H1 (cell line): ENCODE measurements at regions not wholly inside any gene's neighbourhood (a gene's known extent, or its start where the extent isn't known, plus 50 kb on each side); places are given as distances from the start of the nearest gene placed in this dataset.

Experiments used
- CTCF ChIA-PET: fragments of 300-600 bp; sonication (Branson Sonifier 250); formaldehyde crosslinking; loops from one replicate; lab custom pipeline; 2021; ENCODE audit not compliant: partially characterized antibody; lab: Charles Lee
- POLR2A ChIA-PET: fragments of 300-600 bp; sonication (Branson Sonifier 250); formaldehyde crosslinking; loops from one replicate; lab custom pipeline; 2021; ENCODE audit warnings: inconsistent platforms; ENCODE audit not compliant: partially characterized antibody; lab: Charles Lee
- DNase-seq, 2 experiments: peaks; one replicate each; pipeline versions ENCODE4 v3.0.0 to v3.0.0-alpha.2; 2010 to 2022; ENCODE audit warnings: low spot score in 2 of 2, low read depth in 1 of 2, mixed read lengths in 1 of 2
- FAIRE-seq: peaks from 2 replicates; lab custom pipeline; 2011; peaks lifted over from hg19 to GRCh38; lab: Jason Lieb, UNC
- H2AFZ ChIP-seq: 2 replicates; pipeline ENCODE4 v1.8.1; 2012; ENCODE audit warnings: low read length, inconsistent platforms
- H2AK5ac ChIP-seq: 2 replicates; pipeline ENCODE4 v1.6.1; 2013; ENCODE audit warnings: low read depth, low read length
- H2BK120ac ChIP-seq: replicated peaks from 2 replicates; pipeline ENCODE3; 2013; ENCODE audit warnings: low read depth, low read length, inconsistent platforms
- H2BK12ac ChIP-seq: 2 replicates; pipeline ENCODE4 v1.6.1; 2013; ENCODE audit warnings: low read depth, low read length
- H2BK15ac ChIP-seq: 2 replicates; pipeline ENCODE4 v1.6.1; 2013; ENCODE audit warnings: low read length
- H2BK20ac ChIP-seq: 2 replicates; pipeline ENCODE4 v1.6.1; 2013; ENCODE audit warnings: low read length
- H2BK5ac ChIP-seq: 2 replicates; pipeline ENCODE4 v1.6.1; 2013; ENCODE audit warnings: low read depth, low read length
- H3K14ac ChIP-seq: 2 replicates; pipeline ENCODE4 v1.6.1; 2013; ENCODE audit warnings: inconsistent platforms; ENCODE audit not compliant: insufficient read length
- H3K18ac ChIP-seq: 2 replicates; pipeline ENCODE4 v1.6.1; 2013; ENCODE audit warnings: low read length; ENCODE audit errors: extremely low read depth
- H3K23ac ChIP-seq: 2 replicates; pipeline ENCODE4 v1.6.1; 2013; ENCODE audit warnings: inconsistent platforms; ENCODE audit not compliant: insufficient read length
- H3K23me2 ChIP-seq: 2 replicates; pipeline ENCODE4 v1.6.1; 2013; ENCODE audit warnings: low read depth, low read length
- H3K27ac ChIP-seq: 2 replicates; pipeline ENCODE4 v1.6.1; 2011; ENCODE audit warnings: low read depth, low read length, inconsistent platforms
- H3K27me3 ChIP-seq, 4 experiments: replicated peaks in 1 of 4; 1 replicate in 1 of 4; 2 replicates in 3 of 4; pipeline versions ENCODE4 v1.6.1 to v1.8.1; 2011 to 2013; ENCODE audit warnings: low read length in 3 of 4, mild to moderate bottlenecking in 3 of 4, inconsistent platforms in 2 of 4, mixed read lengths in 2 of 4, moderate library complexity in 1 of 4; ENCODE audit not compliant: control insufficient read depth in 3 of 4, insufficient read depth in 3 of 4; ENCODE audit errors: extremely low read depth in 1 of 4
- H3K36me3 ChIP-seq, 4 experiments: 2 replicates each; pipeline versions ENCODE4 v1.6.1 to v1.8.1; 2011 to 2013; ENCODE audit warnings: mild to moderate bottlenecking in 4 of 4, low read length in 3 of 4, moderate library complexity in 2 of 4, control low read depth in 1 of 4, inconsistent platforms in 1 of 4; ENCODE audit not compliant: insufficient read depth in 4 of 4, control insufficient read depth in 2 of 4
- H3K4ac ChIP-seq: replicated peaks from 2 replicates; pipeline ENCODE3; 2013; ENCODE audit warnings: low read length, low read depth, mixed read lengths, inconsistent platforms; ENCODE audit not compliant: insufficient read length
- H3K4me1 ChIP-seq, 4 experiments: replicated peaks in 1 of 4; 1 replicate in 1 of 4; 2 replicates in 3 of 4; pipeline versions ENCODE4 v1.6.1 to v1.8.1; 2011 to 2013; ENCODE audit warnings: low read length in 3 of 4, inconsistent platforms in 2 of 4, mixed read lengths in 1 of 4; ENCODE audit not compliant: insufficient read depth in 4 of 4, control insufficient read depth in 3 of 4
- H3K4me2 ChIP-seq, 2 experiments: 2 replicates each; pipeline versions ENCODE4 v1.6.1 to v1.8.1; 2011 to 2013; ENCODE audit warnings: low read depth in 2 of 2, low read length in 2 of 2, control low read depth in 1 of 2, inconsistent platforms in 1 of 2, mild to moderate bottlenecking in 1 of 2; ENCODE audit not compliant: insufficient read depth in 1 of 2
- H3K4me3 ChIP-seq, 4 experiments: fragments of 200-600, 300-600 bp in 1 of 4; sonication (generic), shearing (Covaris generic), sonication (Bioruptor Twin) in 1 of 4; 2 replicates each; pipeline versions ENCODE4 v1.5.1 to v1.8.1; 2011 to 2016; ENCODE audit warnings: low read length in 4 of 4, low read depth in 3 of 4, control low read depth in 2 of 4, inconsistent platforms in 2 of 4, mild to moderate bottlenecking in 2 of 4, mixed read lengths in 1 of 4, moderate library complexity in 1 of 4; ENCODE audit not compliant: insufficient read depth in 2 of 4; ENCODE audit errors: extremely low read depth in 1 of 4
- H3K56ac ChIP-seq: replicated peaks from 2 replicates; pipeline ENCODE3; 2013; ENCODE audit warnings: low read depth, mild to moderate bottlenecking, mixed read lengths, low read length, inconsistent platforms; ENCODE audit not compliant: insufficient read length
- H3K79me1 ChIP-seq: 2 replicates; pipeline ENCODE4 v1.6.1; 2013; ENCODE audit warnings: low read depth, low read length, control low read depth
- H3K79me2 ChIP-seq, 2 experiments: 2 replicates each; pipeline versions ENCODE4 v1.6.1 to v1.8.1; 2012 to 2013; ENCODE audit warnings: low read length in 2 of 2, mild to moderate bottlenecking in 2 of 2, inconsistent platforms in 1 of 2; ENCODE audit not compliant: insufficient read depth in 2 of 2, control insufficient read depth in 1 of 2
- H3K9ac ChIP-seq, 4 experiments: replicated peaks in 1 of 4; 1 replicate in 1 of 4; 2 replicates in 3 of 4; pipeline versions ENCODE4 v1.6.1 to v1.8.1; 2011 to 2013; ENCODE audit warnings: low read depth in 3 of 4, low read length in 3 of 4, control low read depth in 2 of 4, mild to moderate bottlenecking in 2 of 4, moderate library complexity in 2 of 4, inconsistent platforms in 1 of 4; ENCODE audit errors: extremely low read depth in 1 of 4
- H3K9me3 ChIP-seq, 2 experiments: 2 replicates each; pipeline versions ENCODE4 v1.6.1 to v1.8.1; 2012 to 2013; ENCODE audit warnings: mild to moderate bottlenecking in 2 of 2, moderate library complexity in 2 of 2, control low read depth in 1 of 2, inconsistent platforms in 1 of 2, low read depth in 1 of 2, low read length in 1 of 2, mixed read lengths in 1 of 2; ENCODE audit not compliant: insufficient read depth in 2 of 2
- H4K20me1 ChIP-seq, 2 experiments: replicated peaks in 1 of 2; 2 replicates each; pipeline versions ENCODE3 to v1.8.1; 2011 to 2013; ENCODE audit warnings: inconsistent platforms in 2 of 2, low read length in 2 of 2, mild to moderate bottlenecking in 1 of 2; ENCODE audit not compliant: insufficient read depth in 2 of 2, control insufficient read depth in 1 of 2
- H4K5ac ChIP-seq: 2 replicates; pipeline ENCODE4 v1.6.1; 2013; ENCODE audit warnings: low read length, low read depth, mixed read lengths, inconsistent platforms; ENCODE audit not compliant: insufficient read length
- H4K8ac ChIP-seq: 2 replicates; pipeline ENCODE4 v1.8.0; 2013; ENCODE audit warnings: mild to moderate bottlenecking, moderate library complexity, low read length, inconsistent platforms; ENCODE audit not compliant: insufficient read depth; ENCODE audit errors: extremely low read depth
- H4K91ac ChIP-seq: replicated peaks from 2 replicates; pipeline ENCODE3; 2013; ENCODE audit warnings: low read length, mixed read lengths, inconsistent platforms; ENCODE audit not compliant: insufficient read length
- RNF2 ChIP-seq: fragments of 200-900, 300-1000 bp; sonication (generic); IDR thresholded peaks from 2 replicates; pipeline ENCODE4 v1.7.1; 2016; ENCODE audit warnings: borderline replicate concordance, low read depth, mild to moderate bottlenecking, antibody characterized with exemption, low read length; ENCODE audit not compliant: poor library complexity, severe bottlenecking; ENCODE audit errors: missing control alignments
- TAF1 ChIP-seq: IDR thresholded peaks from 2 replicates; pipeline ENCODE4 v1.6.1; 2011; ENCODE audit warnings: mild to moderate bottlenecking, low read depth, low read length
- YY1 ChIP-seq: IDR thresholded peaks from 2 replicates; pipeline ENCODE4 v1.6.1; 2011; ENCODE audit warnings: low read depth, mild to moderate bottlenecking, low read length
- ZNF274 ChIP-seq: IDR thresholded peaks from 2 replicates; pipeline ENCODE4 v1.7.0; 2012; ENCODE audit warnings: low read length, borderline replicate concordance; ENCODE audit errors: extremely low read depth
- WGBS, 2 experiments: shearing (Covaris generic) in 1 of 2; methylation state at CpG; one replicate each; pipeline versions ENCODE4 v1.1.6 to v1.1.7; 2013 to 2015; ENCODE audit warnings: low lambda C conversion rate in 2 of 2, mixed read lengths in 2 of 2, inconsistent platforms in 1 of 2, low coverage in 1 of 2, missing lambda C conversion rate in 1 of 2; ENCODE audit not compliant: insufficient replicate concordance in 2 of 2, insufficient coverage in 1 of 2, insufficient read length in 1 of 2; ENCODE audit errors: extremely low coverage in 1 of 2, missing lambda C conversion rate in 1 of 2; 5-methylcytosine and 5-hydroxymethylcytosine counted together

DNA sequence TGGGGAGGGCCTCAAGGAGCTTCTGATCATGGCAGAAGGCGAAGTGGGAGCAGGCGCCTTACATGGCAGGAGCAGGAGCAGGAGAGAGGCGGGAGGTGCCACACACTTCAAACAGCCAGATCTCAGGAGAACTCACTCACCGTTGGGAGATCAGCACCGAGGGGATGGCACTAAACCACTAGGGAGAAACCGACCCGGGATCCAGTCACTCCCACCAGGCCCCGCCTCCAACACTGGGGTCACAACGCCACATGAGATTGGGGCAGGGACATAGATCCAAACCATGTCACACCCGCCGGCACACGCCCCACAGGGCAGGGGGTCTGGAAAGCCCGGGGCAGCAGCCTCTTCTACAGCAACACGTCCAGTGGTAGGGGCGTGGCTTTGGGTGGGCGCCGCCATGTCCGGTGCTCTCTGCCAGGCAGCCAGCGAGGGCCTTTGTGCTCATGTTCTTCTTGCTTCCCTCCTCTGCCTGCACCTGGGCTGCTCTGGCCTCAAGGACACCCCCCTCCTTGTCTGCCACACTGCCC is 233.8 kb upstream of the SHH start:
- H2AFZ ChIP-seq: no peak overlapping the region
- H2BK20ac ChIP-seq: no peak overlapping the region
- no peak for FAIRE-seq
- DNase-seq: no peak
- H3K9me3 ChIP-seq: no peaks in the 10 kb centered on the region
- H3K27ac ChIP-seq: no peak overlapping the region
- H4K5ac ChIP-seq: no peak overlapping the region
- no peak overlapping the region for H4K91ac ChIP-seq
- H2BK15ac ChIP-seq: no peak overlapping the region
- WGBS, 2 experiments: 84% methylated on average over 17 of the region's 19 CpGs; no CpG with 5 or more reads in 1 of the 2 experiments
- no peak overlapping the region for H3K56ac ChIP-seq
- no peak overlapping the region for H3K18ac ChIP-seq
- no peak overlapping the region for H2BK5ac ChIP-seq
- H3K79me1 ChIP-seq: no peaks in the 10 kb centered on the region
- no peak overlapping the region for H4K8ac ChIP-seq
- H3K23ac ChIP-seq: no peak overlapping the region
- CTCF ChIA-PET: interaction anchor here (0.8 kb wide), 1 partner anchor 20 kb away, joined by 3 read pairs; no protein-coding TSS in a partner anchor
- no peak overlapping the region for H3K9ac ChIP-seq
- peaks cover 0 to 3% (median 0%) of the 10 kb centered on the region in 4 experiments; a peak in 1 of 7 replicates for H3K4me1 ChIP-seq
- no peaks in the 10 kb centered on the region for H3K79me2 ChIP-seq
- no peak overlapping the region for H3K4ac ChIP-seq
- POLR2A ChIA-PET: no interaction called here
- H3K4me3 ChIP-seq: no peak overlapping the region
- no peak overlapping the region for H2BK12ac ChIP-seq
- H3K36me3 ChIP-seq: no peaks in the 10 kb centered on the region
- H3K4me2 ChIP-seq: no peak overlapping the region
- H2AK5ac ChIP-seq: no peak overlapping the region
- no peaks in the 10 kb centered on the region for H4K20me1 ChIP-seq
- no peak overlapping the region for H3K14ac ChIP-seq
- no peaks in the 10 kb centered on the region for H3K23me2 ChIP-seq
- H2BK120ac ChIP-seq: no peak overlapping the region
- H3K27me3 ChIP-seq: no peaks in the 10 kb centered on the region; a peak in 2 of 7 replicates
- no peak for TF ChIP-seq YY1
- TF ChIP-seq TAF1: no peak
- TF ChIP-seq RNF2: no peak
- no peak for TF ChIP-seq ZNF274
